ENCODE measurements at regions not wholly inside any gene's neighbourhood (a gene's known extent, or its start where the extent isn't known, plus 50 kb on each side); places are given as distances from the start of the nearest gene placed in this dataset.

- TF ChIP-seq CTCF (conservative IDR thresholded peaks at IDR 0.05 in 1 of 2, IDR thresholded peaks at IDR 0.05 in 1 of 2; ENCODE audit: low read depth in 1 of 2, low read length in 2 of 2) = no peak
- TF ChIP-seq EZH2 (IDR thresholded peaks at IDR 0.05; ENCODE audit: low read length, missing control alignments) = no peak
- Histone ChIP-seq H3K9me3 (ENCODE audit: control insufficient read depth, insufficient read depth, low read depth, low read length) (no peaks in the 10 kb centered on the region), H3K4me2 (ENCODE audit: extremely low read depth, insufficient read depth, low read length) (no peak overlapping the region), H4K20me1 (ENCODE audit: control insufficient read depth, extremely low read depth, insufficient read depth, low read length) (no peaks in the 10 kb centered on the region), H3K4me3 (replicated peaks in 1 of 4; ENCODE audit: control extremely low read depth in 1 of 4, insufficient read depth in 1 of 4, low read depth in 3 of 4, low read length in 4 of 4) (no peak overlapping the region), H3K4me1 (ENCODE audit: control insufficient read depth, extremely low read depth, insufficient read depth, low read length) (peaks cover 2% of the 10 kb centered on the region), H3K9ac (ENCODE audit: insufficient read depth, low read length) (no peak overlapping the region), H3K27me3 (ENCODE audit: control insufficient read depth, insufficient read depth, low read length) (no peaks in the 10 kb centered on the region), H3K36me3 (ENCODE audit: control insufficient read depth, insufficient read depth, low read length) (no peaks in the 10 kb centered on the region), H2AFZ (ENCODE audit: low read length) (no peak overlapping the region), H3K27ac (ENCODE audit: insufficient read depth, low read length) (no peak overlapping the region), H3K79me2 (ENCODE audit: control insufficient read depth, insufficient read depth, low read length) (no peaks in the 10 kb centered on the region)
- no peak for DNase-seq (ENCODE audit: low read depth in 2 of 2)
Observed at GRCh38 chr2:128368437-128369107, 49.9 kb upstream of the HS6ST1 start.

GRCh38 chr2:128369108-128369555 is 50.5 kb upstream of the HS6ST1 start:
- Histone ChIP-seq H3K27ac (ENCODE audit: insufficient read depth, low read length) (no peak overlapping the region), H4K20me1 (ENCODE audit: control insufficient read depth, extremely low read depth, insufficient read depth, low read length) (no peaks in the 10 kb centered on the region), H3K4me2 (ENCODE audit: extremely low read depth, insufficient read depth, low read length) (no peak overlapping the region), H2AFZ (ENCODE audit: low read length) (no peak overlapping the region), H3K79me2 (ENCODE audit: control insufficient read depth, insufficient read depth, low read length) (no peaks in the 10 kb centered on the region), H3K4me1 (ENCODE audit: control insufficient read depth, extremely low read depth, insufficient read depth, low read length) (peaks cover 7% of the 10 kb centered on the region), H3K4me3 (replicated peaks in 1 of 4; ENCODE audit: control extremely low read depth in 1 of 4, insufficient read depth in 1 of 4, low read depth in 3 of 4, low read length in 4 of 4) (no peak overlapping the region), H3K9ac (ENCODE audit: insufficient read depth, low read length) (no peak overlapping the region), H3K36me3 (ENCODE audit: control insufficient read depth, insufficient read depth, low read length) (no peaks in the 10 kb centered on the region), H3K9me3 (ENCODE audit: control insufficient read depth, insufficient read depth, low read depth, low read length) (no peaks in the 10 kb centered on the region), H3K27me3 (ENCODE audit: control insufficient read depth, insufficient read depth, low read length) (no peaks in the 10 kb centered on the region)
- no peak for TF ChIP-seq CTCF (conservative IDR thresholded peaks at IDR 0.05 in 1 of 2, IDR thresholded peaks at IDR 0.05 in 1 of 2; ENCODE audit: low read depth in 1 of 2, low read length in 2 of 2)
- no peak for TF ChIP-seq EZH2 (IDR thresholded peaks at IDR 0.05; ENCODE audit: low read length, missing control alignments)
- DNase-seq (ENCODE audit: low read depth in 2 of 2) = peak in 1 of 2 donors; percentile 53

- no peak overlapping the region for H3K27ac ChIP-seq (ENCODE audit: insufficient read depth, low read length)
- DNase-seq (ENCODE audit: low read depth in 2 of 2) = no peak
- no peaks in the 10 kb centered on the region for H3K79me2 ChIP-seq (ENCODE audit: control insufficient read depth, insufficient read depth, low read length)
- H3K4me1 ChIP-seq (ENCODE audit: control insufficient read depth, extremely low read depth, insufficient read depth, low read length) = peaks cover 12% of the 10 kb centered on the region
- H2AFZ ChIP-seq (ENCODE audit: low read length) = no peak overlapping the region
- H3K27me3 ChIP-seq (ENCODE audit: control insufficient read depth, insufficient read depth, low read length) = no peaks in the 10 kb centered on the region
- TF ChIP-seq EZH2 (IDR thresholded peaks at IDR 0.05; ENCODE audit: low read length, missing control alignments) (no peak), CTCF (conservative IDR thresholded peaks at IDR 0.05 in 1 of 2, IDR thresholded peaks at IDR 0.05 in 1 of 2; ENCODE audit: low read depth in 1 of 2, low read length in 2 of 2) (no peak)
- no peaks in the 10 kb centered on the region for H3K36me3 ChIP-seq (ENCODE audit: control insufficient read depth, insufficient read depth, low read length)
- H4K20me1 ChIP-seq (ENCODE audit: control insufficient read depth, extremely low read depth, insufficient read depth, low read length) = no peaks in the 10 kb centered on the region
- H3K9me3 ChIP-seq (ENCODE audit: control insufficient read depth, insufficient read depth, low read depth, low read length) = no peaks in the 10 kb centered on the region
- no peak overlapping the region for H3K4me2 ChIP-seq (ENCODE audit: extremely low read depth, insufficient read depth, low read length)
- no peak overlapping the region for H3K4me3 ChIP-seq (replicated peaks in 1 of 4; ENCODE audit: control extremely low read depth in 1 of 4, insufficient read depth in 1 of 4, low read depth in 3 of 4, low read length in 4 of 4)
- H3K9ac ChIP-seq (ENCODE audit: insufficient read depth, low read length) = no peak overlapping the region
Observed at GRCh38 chr2:128369602-128370467, 51.2 kb upstream of the HS6ST1 start.
